Pancreas (tissue), 10 donors: ENCODE measurements at regions not wholly inside any gene's neighbourhood (a gene's known extent, or its start where the extent isn't known, plus 50 kb on each side); places are given as distances from the start of the nearest gene placed in this dataset.

Experiments
- ATAC-seq, 4 donors: fragments of 200-7000 bp; cut with Tn5 transposase; one replicate each; pipeline versions ENCODE4 v1.8.0 to v1.9.1; 2020; ENCODE audit warnings: mild to moderate bottlenecking in 4 of 4, moderate library complexity in 4 of 4
- DNase-seq, 6 donors: peaks; one replicate each; pipeline ENCODE4 v3.0.0-alpha.2; 2020
- FAIRE-seq: peaks from 2 replicates; lab custom pipeline; 2012; peaks lifted over from hg19 to GRCh38; lab: Jason Lieb, UNC
- H3K27ac ChIP-seq, 4 donors: fragments of 200-600 bp; sonication (generic); 1 replicate in 3 of 4; 2 replicates in 1 of 4; pipeline versions ENCODE4 v1.5.0 to v1.8.0; 2020
- H3K27me3 ChIP-seq, 4 donors: fragments of 200-600 bp; one replicate each; pipeline ENCODE4 v1.8.0; 2021
- H3K36me3 ChIP-seq, 3 donors: fragments of 200-600 bp; sonication (generic) in 1 of 3; one replicate each; pipeline versions ENCODE4 v1.5.0 to v1.8.0; 2020 to 2021
- H3K4me1 ChIP-seq, 3 donors: fragments of 200-600 bp; one replicate each; pipeline ENCODE4 v1.8.0; 2021
- H3K4me3 ChIP-seq, 4 donors: fragments of 200-600 bp; sonication (generic) in 2 of 4; one replicate each; pipeline versions ENCODE4 v1.5.0 to v1.8.0; 2020 to 2021
- H3K9me3 ChIP-seq, 4 donors: fragments of 200-600 bp; one replicate each; pipeline ENCODE4 v1.8.0; 2021
- WGBS, 2 donors: extraction: QIAGEN DNeasy Blood & Tissue Kit; methylation state at CpG; one replicate each; pipeline ENCODE4 v1.1.7; 2013; 5-methylcytosine and 5-hydroxymethylcytosine counted together
- intact Hi-C, 3 donors: fragments of 100-400 bp; cut with DNase I; formaldehyde crosslinking; loops; one replicate each; pipeline versions ENCODE4 v1.11.1 to v1.14.2; 2022
- TF ChIP-seq, protein P1 (sequence below), 4 donors: fragments of 200-600 bp; sonication (generic) in 3 of 4; IDR thresholded peaks; one replicate each; pipeline versions ENCODE4 v1.5.0 to v1.8.0; 2021; ENCODE audit warnings: antibody characterized with exemption in 4 of 4
- donor health status: healthy with polysubstance abuse.
- donor health status: DM: no; HTN: no; CAD: no; lungs with moderate emphysema.
- donor health status: DM: no; HTN: no; CAD: no.
- donor health status: control.
- donor health status: control.
- donor health status: Bipolar disorder and iron deficiency.
- donor health status: DM: yes; HTN: yes; CAD: no.
- donor health status: DM: no; HTN: no; CAD: no.
- donor health status: DM: no; HTN: no; CAD: no.
- donor health status: DM: yes; HTN: yes; CAD: no.

DNA sequence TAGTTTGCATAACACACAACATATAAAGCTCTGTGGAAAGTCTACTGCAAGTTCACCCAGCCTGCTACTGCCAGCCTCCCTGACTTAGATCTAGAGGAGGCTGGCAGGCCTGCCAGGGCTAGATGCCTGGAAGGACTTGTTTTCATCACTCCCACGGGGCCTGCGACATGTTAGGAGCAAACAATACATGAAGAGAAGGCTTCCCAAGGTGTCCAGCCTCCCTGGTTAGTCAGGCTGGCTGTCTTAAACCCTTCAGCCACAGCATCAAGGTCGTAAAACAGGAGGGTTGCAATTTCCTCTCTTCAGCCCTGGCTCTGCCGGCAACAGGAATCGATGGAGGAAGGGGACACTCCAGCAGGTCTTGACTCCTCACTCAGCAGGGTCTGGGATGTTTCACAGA is 104.5 kb downstream of the NGF start:
- WGBS, 2 donors, result 78 to 85% methylated on average over 5 of the region's 5 CpGs
- FAIRE-seq, result no peak
- intact Hi-C loops, result no loop called here

DNA sequence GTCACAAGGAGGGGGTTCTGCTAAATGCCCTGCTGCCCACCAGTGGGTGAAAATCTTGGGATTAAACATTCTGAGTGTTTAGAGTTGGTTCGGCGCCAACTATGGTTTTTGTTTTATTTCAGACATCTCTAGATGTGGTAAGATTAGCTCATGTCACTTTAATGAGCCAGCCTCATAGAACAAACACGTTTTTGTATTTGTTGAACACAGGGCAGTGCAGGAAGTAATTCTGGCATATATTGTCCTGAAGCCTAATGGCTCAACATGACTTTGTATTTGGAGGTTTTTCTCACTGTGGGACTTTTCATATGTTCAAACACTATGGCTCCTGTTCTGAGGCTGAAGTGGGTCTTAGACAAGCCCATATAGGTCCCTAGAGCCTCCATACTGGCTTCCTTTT is 107.8 kb downstream of the NGF start:
- DNase-seq, result no peak
- peaks cover 0 to 11% (median 5%) of the 10 kb centered on the region in 3 donors for H3K4me1 ChIP-seq
- WGBS, 2 donors, result 60 to 61% methylated on average over 3 of the region's 3 CpGs
- no peak overlapping the region for H3K4me3 ChIP-seq
- TF ChIP-seq, protein P1, sequence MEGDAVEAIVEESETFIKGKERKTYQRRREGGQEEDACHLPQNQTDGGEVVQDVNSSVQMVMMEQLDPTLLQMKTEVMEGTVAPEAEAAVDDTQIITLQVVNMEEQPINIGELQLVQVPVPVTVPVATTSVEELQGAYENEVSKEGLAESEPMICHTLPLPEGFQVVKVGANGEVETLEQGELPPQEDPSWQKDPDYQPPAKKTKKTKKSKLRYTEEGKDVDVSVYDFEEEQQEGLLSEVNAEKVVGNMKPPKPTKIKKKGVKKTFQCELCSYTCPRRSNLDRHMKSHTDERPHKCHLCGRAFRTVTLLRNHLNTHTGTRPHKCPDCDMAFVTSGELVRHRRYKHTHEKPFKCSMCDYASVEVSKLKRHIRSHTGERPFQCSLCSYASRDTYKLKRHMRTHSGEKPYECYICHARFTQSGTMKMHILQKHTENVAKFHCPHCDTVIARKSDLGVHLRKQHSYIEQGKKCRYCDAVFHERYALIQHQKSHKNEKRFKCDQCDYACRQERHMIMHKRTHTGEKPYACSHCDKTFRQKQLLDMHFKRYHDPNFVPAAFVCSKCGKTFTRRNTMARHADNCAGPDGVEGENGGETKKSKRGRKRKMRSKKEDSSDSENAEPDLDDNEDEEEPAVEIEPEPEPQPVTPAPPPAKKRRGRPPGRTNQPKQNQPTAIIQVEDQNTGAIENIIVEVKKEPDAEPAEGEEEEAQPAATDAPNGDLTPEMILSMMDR (IDR thresholded peaks at IDR 0.05), result no peak
- no peaks in the 10 kb centered on the region for H3K9me3 ChIP-seq
- peak in 3 of 4 donors; percentile 61 to 70 (median 62) for ATAC-seq
- no peak overlapping the region for H3K27ac ChIP-seq
- no peaks in the 10 kb centered on the region for H3K27me3 ChIP-seq
- intact Hi-C loops, result no loop called here
- H3K36me3 ChIP-seq, result no peaks in the 10 kb centered on the region
- no peak for FAIRE-seq

More for the DNA sequence above, 104.5 kb downstream of the NGF start:
- TF ChIP-seq, protein P1 (IDR thresholded peaks at IDR 0.05), result no peak
- peaks cover 0 to 11% (median 9%) of the 10 kb centered on the region in 3 donors for H3K4me1 ChIP-seq
- DNase-seq (no peak), ATAC-seq (no peak)
- H3K36me3 ChIP-seq, result no peaks in the 10 kb centered on the region
- no peak overlapping the region for H3K27ac ChIP-seq
- H3K27me3 ChIP-seq, result no peaks in the 10 kb centered on the region
- no peaks in the 10 kb centered on the region for H3K9me3 ChIP-seq
- H3K4me3 ChIP-seq, result no peak overlapping the region

DNA sequence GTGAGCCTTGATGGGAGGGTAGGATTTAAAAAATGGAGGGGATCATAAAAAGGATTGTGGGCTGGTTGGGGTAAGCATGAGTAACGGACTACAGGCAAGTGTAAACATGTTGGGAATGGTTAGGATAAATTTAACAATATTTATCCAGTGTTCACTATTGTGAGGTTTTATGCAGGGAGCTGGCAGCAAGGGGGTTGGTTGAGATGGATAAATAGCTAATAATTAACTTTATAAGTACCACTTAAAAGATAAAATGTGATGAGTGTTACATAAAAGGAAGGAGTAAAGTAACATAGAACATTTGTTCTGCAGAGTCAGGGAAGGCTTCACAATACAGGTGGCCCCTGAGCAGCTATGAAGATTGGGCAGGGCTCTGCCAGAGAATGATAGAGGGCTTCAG is 109.0 kb downstream of the NGF start:
- no peak for DNase-seq
- TF ChIP-seq, protein P1 (IDR thresholded peaks at IDR 0.05), result no peak
- no peaks in the 10 kb centered on the region for H3K9me3 ChIP-seq
- no peak for FAIRE-seq
- WGBS, 2 donors, result 11 to 17% methylated on average over 1 of the region's 1 CpG
- no peaks in the 10 kb centered on the region for H3K27me3 ChIP-seq
- peak in 3 of 4 donors; percentile 54 to 70 (median 62) for ATAC-seq
- H3K4me1 ChIP-seq, result peaks cover 0 to 11% (median 5%) of the 10 kb centered on the region in 3 donors
- intact Hi-C loops, result no loop called here
- H3K36me3 ChIP-seq, result no peaks in the 10 kb centered on the region
- H3K4me3 ChIP-seq, result no peak overlapping the region
- H3K27ac ChIP-seq, result no peak overlapping the region

DNA sequence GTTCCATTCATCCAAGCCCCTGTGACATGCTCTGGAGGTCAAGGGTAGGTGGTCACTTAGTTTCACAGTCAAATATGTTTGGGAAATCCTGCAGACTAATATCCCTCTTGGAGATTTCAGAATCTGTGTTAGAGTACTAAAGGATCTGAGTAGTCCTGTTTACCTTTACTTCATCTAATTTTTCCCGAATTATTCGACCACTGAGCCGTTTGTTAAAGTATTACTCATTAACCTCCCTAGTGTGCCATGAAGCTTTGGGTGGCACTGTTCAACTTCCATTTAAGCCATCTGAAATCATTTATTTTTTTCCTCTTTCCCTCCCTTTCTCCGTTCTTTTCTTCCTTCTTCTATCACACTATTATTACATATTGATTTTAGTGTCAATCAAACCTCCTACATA is 109.9 kb downstream of the NGF start:
- no peak for FAIRE-seq
- Histone ChIP-seq H3K4me1 (peaks cover 0 to 11% (median 5%) of the 10 kb centered on the region in 3 donors), H3K9me3 (no peaks in the 10 kb centered on the region), H3K36me3 (no peaks in the 10 kb centered on the region), H3K4me3 (no peak overlapping the region), H3K27me3 (no peaks in the 10 kb centered on the region), H3K27ac (no peak overlapping the region)
- no peak for DNase-seq
- TF ChIP-seq, protein P1 (IDR thresholded peaks at IDR 0.05), result no peak
- ATAC-seq, result no peak
- 51% methylated on average over 4 of the region's 4 CpGs for WGBS, 2 donors
- intact Hi-C loops, result no loop called here

DNA sequence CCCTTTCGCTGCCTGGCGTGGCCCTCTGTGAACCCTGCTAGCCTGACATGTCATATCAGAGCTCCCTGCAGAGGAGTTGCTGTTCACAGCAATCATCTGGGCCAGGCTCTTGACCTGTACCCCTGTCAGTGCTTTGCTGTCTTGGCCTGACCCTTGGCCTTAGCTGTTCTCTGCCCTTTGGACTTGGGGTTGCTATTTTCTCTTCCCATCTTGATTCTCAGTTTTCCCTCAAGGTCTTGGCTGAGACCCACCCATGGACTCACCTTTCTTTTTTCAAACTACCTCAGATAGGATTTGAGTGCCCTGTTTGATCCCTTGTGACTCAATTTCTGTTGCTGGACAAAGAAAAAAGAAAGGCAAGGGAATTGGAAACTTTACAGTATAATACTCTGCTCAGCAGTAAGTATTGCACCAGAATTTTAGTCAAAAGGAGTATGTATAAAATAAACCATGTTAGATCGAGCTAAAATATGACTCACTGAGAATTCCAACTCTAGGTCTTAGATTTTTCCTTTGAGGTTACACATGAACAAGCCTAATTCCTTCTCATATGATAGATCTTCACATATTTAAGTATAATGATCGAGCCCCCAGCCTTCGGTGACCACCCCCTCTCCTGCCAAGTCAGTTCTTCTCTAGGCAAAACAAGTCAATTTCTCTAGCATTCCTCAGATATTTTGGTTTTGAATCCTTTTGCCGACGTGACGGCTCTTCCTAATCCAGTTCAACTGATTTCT is 110.5 kb downstream of the NGF start:
- no peak for DNase-seq
- H3K36me3 ChIP-seq, result no peaks in the 10 kb centered on the region
- H3K27me3 ChIP-seq, result no peaks in the 10 kb centered on the region
- whole genome bisulfite sequencing, 2 donors, result 90 to 91% methylated on average over 8 of the region's 8 CpGs
- ATAC-seq, result no peak
- no peak overlapping the region for H3K27ac ChIP-seq
- intact Hi-C loops, result no loop called here
- H3K4me1 ChIP-seq, result peaks cover 0 to 11% (median 5%) of the 10 kb centered on the region in 3 donors
- H3K4me3 ChIP-seq, result no peak overlapping the region
- no peak for FAIRE-seq
- no peaks in the 10 kb centered on the region for H3K9me3 ChIP-seq
- TF ChIP-seq, protein P1 (IDR thresholded peaks at IDR 0.05), result no peak
